ENCODE measurements at regions not wholly inside any gene's neighbourhood (a gene's known extent, or its start where the extent isn't known, plus 50 kb on each side); places are given as distances from the start of the nearest gene placed in this dataset.

GRCh38 chr12:131591714-131592709 is 118.9 kb upstream of the SFSWAP start (continued):
- TF ChIP-seq, protein P1, sequence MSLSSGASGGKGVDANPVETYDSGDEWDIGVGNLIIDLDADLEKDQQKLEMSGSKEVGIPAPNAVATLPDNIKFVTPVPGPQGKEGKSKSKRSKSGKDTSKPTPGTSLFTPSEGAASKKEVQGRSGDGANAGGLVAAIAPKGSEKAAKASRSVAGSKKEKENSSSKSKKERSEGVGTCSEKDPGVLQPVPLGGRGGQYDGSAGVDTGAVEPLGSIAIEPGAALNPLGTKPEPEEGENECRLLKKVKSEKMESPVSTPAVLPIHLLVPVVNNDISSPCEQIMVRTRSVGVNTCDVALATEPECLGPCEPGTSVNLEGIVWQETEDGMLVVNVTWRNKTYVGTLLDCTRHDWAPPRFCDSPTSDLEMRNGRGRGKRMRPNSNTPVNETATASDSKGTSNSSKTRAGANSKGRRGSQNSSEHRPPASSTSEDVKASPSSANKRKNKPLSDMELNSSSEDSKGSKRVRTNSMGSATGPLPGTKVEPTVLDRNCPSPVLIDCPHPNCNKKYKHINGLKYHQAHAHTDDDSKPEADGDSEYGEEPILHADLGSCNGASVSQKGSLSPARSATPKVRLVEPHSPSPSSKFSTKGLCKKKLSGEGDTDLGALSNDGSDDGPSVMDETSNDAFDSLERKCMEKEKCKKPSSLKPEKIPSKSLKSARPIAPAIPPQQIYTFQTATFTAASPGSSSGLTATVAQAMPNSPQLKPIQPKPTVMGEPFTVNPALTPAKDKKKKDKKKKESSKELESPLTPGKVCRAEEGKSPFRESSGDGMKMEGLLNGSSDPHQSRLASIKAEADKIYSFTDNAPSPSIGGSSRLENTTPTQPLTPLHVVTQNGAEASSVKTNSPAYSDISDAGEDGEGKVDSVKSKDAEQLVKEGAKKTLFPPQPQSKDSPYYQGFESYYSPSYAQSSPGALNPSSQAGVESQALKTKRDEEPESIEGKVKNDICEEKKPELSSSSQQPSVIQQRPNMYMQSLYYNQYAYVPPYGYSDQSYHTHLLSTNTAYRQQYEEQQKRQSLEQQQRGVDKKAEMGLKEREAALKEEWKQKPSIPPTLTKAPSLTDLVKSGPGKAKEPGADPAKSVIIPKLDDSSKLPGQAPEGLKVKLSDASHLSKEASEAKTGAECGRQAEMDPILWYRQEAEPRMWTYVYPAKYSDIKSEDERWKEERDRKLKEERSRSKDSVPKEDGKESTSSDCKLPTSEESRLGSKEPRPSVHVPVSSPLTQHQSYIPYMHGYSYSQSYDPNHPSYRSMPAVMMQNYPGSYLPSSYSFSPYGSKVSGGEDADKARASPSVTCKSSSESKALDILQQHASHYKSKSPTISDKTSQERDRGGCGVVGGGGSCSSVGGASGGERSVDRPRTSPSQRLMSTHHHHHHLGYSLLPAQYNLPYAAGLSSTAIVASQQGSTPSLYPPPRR (CRISPR knock-in tag; IDR thresholded peaks at IDR 0.05; ENCODE audit: borderline replicate concordance) = no peak
- TF ChIP-seq PRMT5 (CRISPR knock-in tag; IDR thresholded peaks at IDR 0.05) = no peak
- no peak for TF ChIP-seq PBX2 (CRISPR knock-in tag; IDR thresholded peaks at IDR 0.05; ENCODE audit: low read depth)
- TF ChIP-seq PBX2 (tag; conservative IDR thresholded peaks at IDR 0.05; ENCODE audit: low read depth) = 0 out of 2 replicates have a peak, but pooled peaks have one; percentile 13
- no peak for TF ChIP-seq ZNF561 (CRISPR knock-in tag; conservative IDR thresholded peaks at IDR 0.05)
- TF ChIP-seq ZNF316 (IDR thresholded peaks at IDR 0.05) = no peak
- TF ChIP-seq, protein P2, sequence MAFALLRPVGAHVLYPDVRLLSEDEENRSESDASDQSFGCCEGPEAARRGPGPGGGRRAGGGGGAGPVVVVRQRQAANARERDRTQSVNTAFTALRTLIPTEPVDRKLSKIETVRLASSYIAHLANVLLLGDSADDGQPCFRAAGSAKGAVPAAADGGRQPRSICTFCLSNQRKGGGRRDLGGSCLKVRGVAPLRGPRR (CRISPR knock-in tag; IDR thresholded peaks at IDR 0.05) = no peak
- no peak for TF ChIP-seq ZC3H4 (CRISPR knock-in tag; IDR thresholded peaks at IDR 0.05; ENCODE audit: borderline replicate concordance)
- TF ChIP-seq NFATC3 (IDR thresholded peaks at IDR 0.05) = no peak
- TF ChIP-seq KLF6 (CRISPR knock-in tag; IDR thresholded peaks at IDR 0.05; ENCODE audit: borderline replicate concordance) = peak; percentile 76; the same call in 1 of the 2 replicates
- no peak for TF ChIP-seq ZNF311 (CRISPR knock-in tag; IDR thresholded peaks at IDR 0.05)
- TF ChIP-seq IRF1 (CRISPR knock-in tag; IDR thresholded peaks at IDR 0.05; ENCODE audit: borderline replicate concordance) = no peak
- TF ChIP-seq HDAC8 (tag; IDR thresholded peaks at IDR 0.05) = no peak
- TF ChIP-seq, protein P3, sequence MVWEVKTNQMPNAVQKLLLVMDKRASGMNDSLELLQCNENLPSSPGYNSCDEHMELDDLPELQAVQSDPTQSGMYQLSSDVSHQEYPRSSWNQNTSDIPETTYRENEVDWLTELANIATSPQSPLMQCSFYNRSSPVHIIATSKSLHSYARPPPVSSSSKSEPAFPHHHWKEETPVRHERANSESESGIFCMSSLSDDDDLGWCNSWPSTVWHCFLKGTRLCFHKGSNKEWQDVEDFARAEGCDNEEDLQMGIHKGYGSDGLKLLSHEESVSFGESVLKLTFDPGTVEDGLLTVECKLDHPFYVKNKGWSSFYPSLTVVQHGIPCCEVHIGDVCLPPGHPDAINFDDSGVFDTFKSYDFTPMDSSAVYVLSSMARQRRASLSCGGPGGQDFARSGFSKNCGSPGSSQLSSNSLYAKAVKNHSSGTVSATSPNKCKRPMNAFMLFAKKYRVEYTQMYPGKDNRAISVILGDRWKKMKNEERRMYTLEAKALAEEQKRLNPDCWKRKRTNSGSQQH (CRISPR knock-in tag; IDR thresholded peaks at IDR 0.05) = peak; percentile 66; the same call in 1 of the 2 replicates
